ENCODE measurements at regions not wholly inside any gene's neighbourhood (a gene's known extent, or its start where the extent isn't known, plus 50 kb on each side); places are given as distances from the start of the nearest gene placed in this dataset.

DNA sequence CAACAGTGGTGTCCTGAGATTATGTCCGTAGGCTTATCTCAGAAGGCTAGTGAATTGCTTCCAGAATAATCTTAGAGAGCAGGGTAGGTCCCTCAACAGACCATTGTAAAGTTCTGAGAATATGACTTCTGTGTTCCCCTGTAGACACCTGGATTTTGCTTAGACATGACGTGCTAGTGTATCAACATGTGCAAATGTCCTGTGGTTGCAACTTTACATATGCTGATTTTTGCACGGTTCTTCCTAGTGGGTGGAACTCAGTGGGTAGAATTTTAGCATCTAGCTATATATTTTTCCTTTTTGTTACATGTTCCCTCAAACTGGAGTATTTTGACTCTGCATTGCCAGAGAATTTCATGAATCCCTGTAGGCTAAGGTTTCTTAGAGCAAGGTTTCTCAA lies 459.2 kb downstream of the RNF144B start:
- TF ChIP-seq CTCF (IDR thresholded peaks at IDR 0.05; ENCODE audit: extremely low read depth, missing control alignments), result no peak
- DNase-seq (ENCODE audit: low spot score), result no peak

DNA sequence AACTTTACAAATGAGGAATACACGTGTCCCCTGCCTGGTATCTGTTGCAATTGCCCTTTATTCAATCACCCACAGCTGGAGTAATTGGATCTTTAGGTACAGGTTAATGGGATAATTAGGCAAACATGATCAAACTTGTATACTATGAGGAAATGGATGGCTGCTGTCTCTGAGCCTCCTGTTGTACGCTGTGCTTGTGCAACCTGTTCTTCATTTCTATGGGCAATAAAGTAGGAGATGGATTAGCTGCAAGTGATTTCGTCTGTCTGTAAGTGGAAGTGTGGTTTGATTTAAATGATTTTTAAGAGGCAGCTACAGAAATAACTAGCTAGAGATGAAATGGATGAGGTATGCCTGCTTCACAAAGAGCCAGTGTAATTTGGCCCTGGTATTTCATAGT lies 474.1 kb downstream of the RNF144B start:
- DNase-seq (ENCODE audit: low spot score), result no peak
- TF ChIP-seq CTCF (IDR thresholded peaks at IDR 0.05; ENCODE audit: extremely low read depth, missing control alignments), result no peak

- no peak for DNase-seq (ENCODE audit: low spot score)
- no peak for TF ChIP-seq CTCF (IDR thresholded peaks at IDR 0.05; ENCODE audit: extremely low read depth, missing control alignments)
Measured at GRCh38 chr6:18883268-18883667, 496.1 kb downstream of the RNF144B start.

DNA sequence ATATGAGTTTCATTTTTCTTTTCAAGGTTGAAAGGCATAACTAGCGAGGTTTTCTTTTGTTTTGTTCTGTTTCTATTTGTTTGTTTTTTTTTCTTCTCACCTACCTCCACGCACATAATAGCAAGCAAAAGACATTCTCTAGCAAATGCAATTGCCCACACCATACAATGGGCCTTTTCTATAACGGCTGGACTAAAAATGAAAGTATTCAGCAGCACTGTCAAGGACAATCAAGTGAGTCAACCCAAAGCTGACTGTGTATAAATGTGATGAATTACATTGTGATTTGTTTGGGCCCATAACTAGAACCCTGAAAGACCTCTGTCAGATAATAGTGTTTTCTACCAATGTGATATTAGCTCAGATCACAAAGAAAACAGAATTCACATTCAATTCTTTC lies 496.7 kb downstream of the RNF144B start:
- DNase-seq (ENCODE audit: low spot score), result no peak
- TF ChIP-seq CTCF (IDR thresholded peaks at IDR 0.05; ENCODE audit: extremely low read depth, missing control alignments), result no peak

GRCh38 chr6:18893540-18894269 lies 506.6 kb downstream of the RNF144B start:
- no peak for TF ChIP-seq CTCF (IDR thresholded peaks at IDR 0.05; ENCODE audit: extremely low read depth, missing control alignments)
- no peak for DNase-seq (ENCODE audit: low spot score)

- DNase-seq (ENCODE audit: low spot score), result no peak
Measured at GRCh38 chr6:18897350-18897749, 510.2 kb downstream of the RNF144B start.

GRCh38 chr6:18904681-18905080 lies 517.5 kb downstream of the RNF144B start:
- DNase-seq (ENCODE audit: low spot score), result no peak
- TF ChIP-seq CTCF (IDR thresholded peaks at IDR 0.05; ENCODE audit: extremely low read depth, missing control alignments), result no peak

More at GRCh38 chr6:18897350-18897749, 510.2 kb downstream of the RNF144B start:
- no peak for TF ChIP-seq CTCF (IDR thresholded peaks at IDR 0.05; ENCODE audit: extremely low read depth, missing control alignments)

All from GM20000 (cell line).